Esophagus (tissue), 2 donors: ENCODE measurements at regions not wholly inside any gene's neighbourhood (a gene's known extent, or its start where the extent isn't known, plus 50 kb on each side); places are given as distances from the start of the nearest gene placed in this dataset.
"Not testable (repeated sequence)": the region's sequence is repeated elsewhere in the genome, so short reads cannot be mapped to it uniquely, and the experiment has no call there.

Experiments used
- H3K27ac ChIP-seq, 2 donors: one replicate each; pipeline ENCODE4 v1.5.1; 2013; ENCODE audit warnings: low read depth in 2 of 2, mild to moderate bottlenecking in 2 of 2, inconsistent platforms in 1 of 2, low read length in 1 of 2, moderate library complexity in 1 of 2
- H3K27me3 ChIP-seq, 2 donors: one replicate each; pipeline ENCODE4 v1.6.1; 2013; ENCODE audit warnings: low read length in 2 of 2, control low read depth in 1 of 2, mild to moderate bottlenecking in 1 of 2; ENCODE audit not compliant: insufficient read depth in 2 of 2, control insufficient read depth in 1 of 2
- H3K36me3 ChIP-seq, 2 donors: one replicate each; pipeline ENCODE4 v1.6.1; 2013; ENCODE audit warnings: low read length in 1 of 2; ENCODE audit not compliant: control insufficient read depth in 2 of 2, insufficient read depth in 2 of 2
- H3K4me1 ChIP-seq, 2 donors: one replicate each; pipeline ENCODE4 v1.6.1; 2013; ENCODE audit warnings: low read length in 1 of 2; ENCODE audit not compliant: control insufficient read depth in 2 of 2, insufficient read depth in 2 of 2
- H3K4me3 ChIP-seq, 2 donors: one replicate each; pipeline ENCODE4 v1.5.1; 2013; ENCODE audit warnings: low read length in 2 of 2, mild to moderate bottlenecking in 2 of 2, low read depth in 1 of 2, moderate library complexity in 1 of 2
- H3K9me3 ChIP-seq, 2 donors: one replicate each; pipeline ENCODE4 v1.6.1; 2013; ENCODE audit warnings: mild to moderate bottlenecking in 2 of 2, low read depth in 1 of 2, low read length in 1 of 2, moderate library complexity in 1 of 2; ENCODE audit not compliant: control insufficient read depth in 2 of 2, insufficient read depth in 1 of 2
- WGBS, 2 donors: extraction: QIAGEN DNeasy Blood & Tissue Kit; methylation state at CpG; one replicate each; pipeline ENCODE4 v1.1.7; 2013; 5-methylcytosine and 5-hydroxymethylcytosine counted together
- donor health status: healthy with polysubstance abuse.
- donor health status: Bipolar disorder and iron deficiency.

DNA sequence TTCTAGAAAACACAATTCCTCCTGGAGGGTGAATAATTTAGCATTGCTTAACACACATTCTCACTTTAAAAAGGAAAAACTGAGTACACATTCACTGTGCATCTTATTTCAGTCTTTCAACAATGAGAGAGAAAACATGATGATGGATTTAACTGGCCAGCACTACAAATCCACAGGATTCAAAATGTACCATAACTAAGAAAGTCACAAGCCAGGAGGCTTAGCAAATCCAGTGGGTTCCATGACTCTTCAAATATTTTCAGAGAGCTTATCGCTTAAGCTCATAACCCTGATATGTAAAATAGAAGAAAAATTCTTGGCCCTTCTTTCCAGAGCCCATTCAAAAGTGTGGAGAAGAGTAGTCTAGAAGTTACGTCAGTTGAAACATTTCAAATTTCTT is 820.3 kb downstream of the LTN1 start:
- Histone ChIP-seq H3K4me3 (no peak overlapping the region), H3K27me3 (no peaks in the 10 kb centered on the region), H3K9me3 (peaks cover 0 to 3% of the 10 kb centered on the region in 2 donors), H3K4me1 (no peaks in the 10 kb centered on the region), H3K36me3 (no peaks in the 10 kb centered on the region), H3K27ac (no peak overlapping the region)
- WGBS, 2 donors: 94 to 95% methylated on average over 2 of the region's 2 CpGs

DNA sequence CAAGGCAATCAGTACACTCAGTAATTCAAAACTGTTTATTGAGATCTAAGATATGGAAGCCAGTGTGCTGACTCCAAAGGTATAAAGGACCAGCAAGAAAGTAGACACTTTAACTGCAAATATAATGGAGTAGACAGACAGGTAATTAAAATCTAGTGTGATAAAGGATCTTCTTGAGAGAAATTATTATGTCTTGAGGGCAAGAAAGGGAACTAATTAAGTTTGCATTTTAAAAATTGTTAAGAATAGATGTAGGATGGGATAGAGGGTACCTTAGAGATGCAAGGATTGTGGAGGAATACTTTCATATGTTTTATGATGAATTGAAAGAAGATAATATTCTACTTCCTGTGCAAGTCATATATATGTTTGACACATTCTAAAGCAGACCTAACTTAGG is 825.3 kb downstream of the LTN1 start:
- Histone ChIP-seq H3K4me1 (no peaks in the 10 kb centered on the region), H3K27ac (no peak overlapping the region), H3K27me3 (no peaks in the 10 kb centered on the region), H3K4me3 (no peak overlapping the region), H3K9me3 (no peaks in the 10 kb centered on the region), H3K36me3 (no peaks in the 10 kb centered on the region)

DNA sequence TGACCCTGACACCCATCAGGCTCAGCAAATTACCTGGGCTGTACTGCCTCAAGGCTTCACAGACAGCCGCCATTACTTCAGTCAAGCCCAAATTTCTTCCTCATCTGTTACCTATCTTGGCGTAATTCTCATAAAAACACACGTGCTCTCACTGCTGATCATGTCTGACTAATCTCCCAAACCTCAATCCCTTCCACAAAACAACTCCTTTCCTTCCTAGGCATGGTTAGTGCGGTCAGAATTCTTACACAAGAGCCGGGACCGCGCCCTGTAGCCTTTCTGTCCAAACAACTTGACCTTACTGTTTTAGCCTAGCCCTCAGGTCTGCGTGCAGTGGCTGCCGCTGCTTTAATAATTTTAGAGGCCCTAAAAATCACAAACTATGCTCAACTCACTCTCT is 828.2 kb downstream of the LTN1 start:
- WGBS, 2 donors: 87 to 90% methylated on average over 9 of the region's 9 CpGs
- not testable (repeated sequence) for H3K4me1 ChIP-seq, H3K27me3 ChIP-seq, H3K9me3 ChIP-seq, H3K27ac ChIP-seq, H3K36me3 ChIP-seq, H3K4me3 ChIP-seq

DNA sequence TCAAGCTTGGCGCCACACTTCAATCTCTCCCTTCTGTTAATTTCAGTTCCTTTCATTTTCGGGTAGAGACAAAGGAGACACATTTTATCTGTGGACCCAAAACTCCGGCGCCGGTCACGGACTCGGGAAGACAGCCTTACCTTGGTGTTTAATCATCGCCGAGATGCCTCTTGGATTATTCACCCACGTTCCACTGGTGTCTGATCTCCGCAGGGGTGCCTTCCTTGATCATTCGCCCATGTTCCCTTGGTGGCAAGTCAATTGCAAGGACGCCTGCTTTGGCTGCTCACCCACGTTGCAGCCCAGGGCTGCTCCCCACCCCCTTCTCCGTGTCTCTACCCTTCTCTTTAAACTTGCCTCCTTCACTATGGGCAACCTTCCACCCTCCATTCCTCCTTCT is 830.6 kb downstream of the LTN1 start:
- not testable (repeated sequence) for H3K9me3 ChIP-seq, H3K4me3 ChIP-seq, H3K27me3 ChIP-seq, H3K36me3 ChIP-seq, H3K4me1 ChIP-seq, H3K27ac ChIP-seq
- 94 to 95% methylated on average over 14 to 15 of the region's 15 CpGs for WGBS, 2 donors

DNA sequence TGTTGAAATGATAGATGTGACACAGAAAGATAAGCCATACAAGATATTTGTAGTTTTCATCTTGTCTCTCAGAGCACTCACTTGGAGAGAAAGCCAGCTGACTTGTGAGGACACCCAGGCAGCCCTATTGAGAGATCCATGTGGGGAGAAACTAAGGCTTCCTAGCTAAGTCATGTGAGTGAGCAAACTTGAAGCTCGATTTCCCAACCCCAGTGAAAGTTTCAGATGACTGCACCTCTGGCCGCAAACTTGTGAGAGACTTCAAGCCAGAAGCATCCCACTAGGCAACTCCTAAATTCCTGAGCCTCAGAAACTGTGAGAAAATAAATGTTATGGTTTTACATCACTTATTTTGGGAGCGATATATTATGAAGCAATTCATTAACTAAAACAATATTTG is 832.3 kb downstream of the LTN1 start:
- WGBS, 2 donors: 75 to 82% methylated on average over 3 of the region's 3 CpGs
- no peak overlapping the region for H3K4me3 ChIP-seq

DNA sequence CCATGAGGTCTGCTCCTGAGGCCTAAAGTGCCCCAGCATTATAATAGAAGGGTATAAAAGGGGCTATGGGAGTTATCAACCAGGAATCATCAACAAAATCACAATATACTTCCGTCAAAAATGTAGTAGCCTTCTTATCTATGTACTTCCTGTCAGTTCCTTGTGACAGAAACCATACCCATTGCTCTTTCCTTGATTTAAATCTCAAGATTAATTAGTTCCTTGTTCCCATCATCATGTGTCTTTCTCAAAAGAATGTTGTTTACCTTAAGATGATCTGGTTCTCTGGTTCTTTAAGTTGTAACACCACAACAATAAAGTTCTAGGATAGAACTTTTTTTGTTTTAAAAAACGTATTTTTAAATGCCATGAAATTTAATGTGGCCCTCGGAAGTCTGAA is 833.3 kb downstream of the LTN1 start:
- H3K4me3 ChIP-seq: no peak overlapping the region
- H3K4me1 ChIP-seq: no peaks in the 10 kb centered on the region
- 67 to 68% methylated on average over 3 of the region's 3 CpGs for WGBS, 2 donors
- no peaks in the 10 kb centered on the region for H3K9me3 ChIP-seq
- no peak overlapping the region for H3K27ac ChIP-seq
- no peaks in the 10 kb centered on the region for H3K27me3 ChIP-seq
- no peaks in the 10 kb centered on the region for H3K36me3 ChIP-seq

More for the DNA sequence above, 832.3 kb downstream of the LTN1 start:
- no peaks in the 10 kb centered on the region for H3K36me3 ChIP-seq
- no peaks in the 10 kb centered on the region for H3K9me3 ChIP-seq
- no peak overlapping the region for H3K27ac ChIP-seq
- H3K27me3 ChIP-seq: no peaks in the 10 kb centered on the region
- H3K4me1 ChIP-seq: no peaks in the 10 kb centered on the region

DNA sequence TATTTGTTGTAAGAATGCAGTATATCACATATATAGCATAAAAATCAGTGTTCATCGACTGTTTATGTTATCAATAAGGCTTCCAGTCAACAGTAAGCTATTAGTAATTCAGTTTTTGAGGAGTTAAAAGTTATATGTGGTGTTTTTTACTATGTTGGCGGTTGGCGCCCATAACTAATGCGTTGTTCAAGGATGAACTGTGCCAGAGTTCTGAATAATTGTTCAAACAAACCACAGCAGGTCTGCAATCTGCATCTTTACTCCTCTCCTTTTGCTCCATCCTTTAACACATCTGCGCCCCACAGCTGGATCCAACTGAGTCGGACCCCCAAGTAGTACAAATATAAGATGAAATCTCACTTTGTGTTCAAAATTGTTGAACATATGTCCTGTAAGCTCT is 836.1 kb downstream of the LTN1 start:
- Histone ChIP-seq H3K4me1 (no peaks in the 10 kb centered on the region), H3K9me3 (no peaks in the 10 kb centered on the region), H3K27me3 (no peaks in the 10 kb centered on the region), H3K27ac (no peak overlapping the region), H3K4me3 (no peak overlapping the region), H3K36me3 (no peaks in the 10 kb centered on the region)
- 82 to 87% methylated on average over 6 of the region's 6 CpGs for WGBS, 2 donors

DNA sequence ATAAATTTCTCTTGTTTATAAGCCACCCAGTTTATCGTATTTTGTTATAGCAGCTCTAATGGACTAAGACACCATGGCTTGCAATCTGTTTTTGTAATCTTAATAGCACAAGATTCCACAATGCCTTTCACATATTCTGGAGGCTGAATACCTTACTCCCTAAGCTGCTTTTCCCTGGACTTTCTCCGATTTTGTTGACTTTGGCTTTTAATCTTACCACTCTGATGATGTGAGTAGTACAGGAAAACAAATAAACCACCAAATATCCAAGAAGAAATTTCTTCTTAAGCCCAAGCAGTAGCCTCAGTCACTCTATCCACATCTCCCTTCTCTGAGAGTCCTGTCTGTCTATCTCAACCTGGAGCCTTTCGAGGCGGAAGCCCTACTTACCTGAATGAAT is 838.6 kb downstream of the LTN1 start:
- Histone ChIP-seq H3K4me3 (no peak overlapping the region), H3K36me3 (no peaks in the 10 kb centered on the region), H3K4me1 (no peaks in the 10 kb centered on the region), H3K9me3 (no peaks in the 10 kb centered on the region), H3K27ac (no peak overlapping the region), H3K27me3 (no peaks in the 10 kb centered on the region)
- WGBS, 2 donors: 73 to 75% methylated on average over 4 of the region's 4 CpGs

DNA sequence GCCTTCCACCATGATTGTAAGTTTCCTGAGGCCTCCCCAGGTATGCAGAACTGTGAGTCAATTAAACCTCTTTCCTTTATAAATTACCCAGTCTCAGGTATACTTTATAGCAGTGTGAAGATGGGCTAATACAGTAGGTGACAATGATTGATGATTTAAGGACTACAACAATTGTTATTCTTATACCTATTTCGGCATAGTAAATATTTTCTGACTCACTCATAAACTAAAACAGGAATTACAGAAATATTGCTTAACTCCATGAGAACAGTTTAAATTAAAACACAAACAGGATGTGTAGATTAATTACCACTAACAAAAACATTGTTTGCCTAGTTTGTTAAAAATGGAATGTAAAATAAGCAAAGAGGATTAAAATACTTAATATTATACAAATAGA is 839.9 kb downstream of the LTN1 start:
- no peaks in the 10 kb centered on the region for H3K9me3 ChIP-seq
- 46 to 53% methylated on average over 1 of the region's 1 CpG for WGBS, 2 donors
- H3K4me1 ChIP-seq: no peaks in the 10 kb centered on the region
- H3K36me3 ChIP-seq: no peaks in the 10 kb centered on the region
- H3K27me3 ChIP-seq: no peaks in the 10 kb centered on the region
- no peak overlapping the region for H3K27ac ChIP-seq
- no peak overlapping the region for H3K4me3 ChIP-seq

DNA sequence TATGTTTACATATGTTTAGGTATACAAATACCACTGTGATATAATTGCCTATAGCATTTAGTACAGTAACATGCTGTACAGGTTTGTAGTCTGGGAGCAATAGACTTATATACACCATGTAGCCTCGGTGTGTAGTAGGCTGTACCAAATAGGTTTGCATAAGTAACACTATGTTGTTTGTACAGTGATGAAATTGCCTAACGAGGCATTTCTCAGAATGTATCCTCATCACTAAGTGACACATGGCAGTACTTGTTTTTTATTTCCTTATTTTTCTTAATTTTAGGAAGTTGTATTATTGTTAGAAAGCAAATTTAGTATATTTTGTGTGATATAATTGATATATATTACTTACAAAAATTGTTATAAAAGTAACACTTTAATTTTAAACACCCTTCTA is 840.9 kb downstream of the LTN1 start:
- no peaks in the 10 kb centered on the region for H3K9me3 ChIP-seq
- WGBS, 2 donors: 77 to 82% methylated on average over 2 of the region's 2 CpGs
- H3K36me3 ChIP-seq: no peaks in the 10 kb centered on the region
- H3K27me3 ChIP-seq: no peaks in the 10 kb centered on the region
- no peak overlapping the region for H3K4me3 ChIP-seq
- no peak overlapping the region for H3K27ac ChIP-seq
- no peaks in the 10 kb centered on the region for H3K4me1 ChIP-seq
